A549 (cell line): ENCODE measurements at regions not wholly inside any gene's neighbourhood (a gene's known extent, or its start where the extent isn't known, plus 50 kb on each side); places are given as distances from the start of the nearest gene placed in this dataset.

Source experiments
- ATAC-seq, 2 experiments: fragments of 200-7000 bp in 1 of 2; fragments of >200 bp in 1 of 2; cut with Nextera tagmentation in 1 of 2; cut with Tn5 transposase in 1 of 2; 3 replicates each; pipeline versions ENCODE4 v1.8.0 to v1.9.1; 2018 to 2020; ENCODE audit warnings: mild to moderate bottlenecking in 1 of 2, moderate library complexity in 1 of 2
- CTCF ChIA-PET: fragments of 300-600 bp; sonication (Branson Sonifier 250); formaldehyde crosslinking; extraction: SDS; loops from one replicate; lab custom pipeline; 2021; ENCODE audit warnings: antibody characterized with exemption, inconsistent platforms; lab: Yijun Ruan, JAX
- POLR2A ChIA-PET: fragments of 350-600 bp; formaldehyde crosslinking; extraction: SDS; loops from one replicate; lab custom pipeline; 2021; ENCODE audit warnings: antibody characterized with exemption, inconsistent platforms; lab: Yijun Ruan, JAX
- DNase-seq, 2 experiments: peaks; one replicate each; pipeline versions ENCODE4 v3.0.0 to v3.0.0-alpha.2; 2011 to 2016; ENCODE audit warnings: low read depth in 1 of 2, low spot score in 1 of 2
- FAIRE-seq: peaks from 2 replicates; lab custom pipeline; 2011; peaks lifted over from hg19 to GRCh38; lab: Jason Lieb, UNC
- H3K27ac ChIP-seq, 2 experiments: fragments of >200 bp; sonication (Bioruptor Twin); formaldehyde crosslinking; 3 replicates each; pipeline ENCODE4 v1.5.1; 2016 to 2017
- H3K4me1 ChIP-seq: fragments of >200 bp; sonication (Bioruptor Twin); formaldehyde crosslinking; 3 replicates; pipeline ENCODE4 v1.6.1; 2016
- H3K4me2 ChIP-seq: fragments of >200 bp; sonication (Bioruptor Twin); formaldehyde crosslinking; 3 replicates; pipeline ENCODE4 v1.6.1; 2016
- H3K4me3 ChIP-seq: fragments of >200 bp; sonication (Bioruptor Twin); formaldehyde crosslinking; 3 replicates; pipeline ENCODE4 v1.5.1; 2016
- H3K9me3 ChIP-seq: fragments of >200 bp; sonication (Bioruptor Twin); formaldehyde crosslinking; 3 replicates; pipeline ENCODE4 v1.6.1; 2016
- CEBPB ChIP-seq, 2 experiments: fragments of >200 bp in 1 of 2; sonication (Bioruptor Twin) in 1 of 2; formaldehyde crosslinking in 1 of 2; IDR thresholded peaks; 2 replicates each; pipeline ENCODE4 v1.6.1; 2012 to 2016
- CTCF ChIP-seq: fragments of >200 bp; sonication (Bioruptor Twin); formaldehyde crosslinking; IDR thresholded peaks from 3 replicates; pipeline ENCODE4 v1.5.1; 2016
- ELK1 ChIP-seq: fragments of 150-350 bp; IDR thresholded peaks from 2 replicates; pipeline ENCODE4 v1.6.1; 2014; ENCODE audit warnings: low read depth, mild to moderate bottlenecking, low read length
- ESRRA ChIP-seq: fragments of 150-350 bp; IDR thresholded peaks from 2 replicates; pipeline ENCODE4 v1.6.1; 2014; ENCODE audit warnings: mild to moderate bottlenecking, low read length, borderline replicate concordance
- FOSL2 ChIP-seq, 2 experiments: fragments of 450-650 bp in 1 of 2; fragments of >200 bp in 1 of 2; sonication (Bioruptor Twin) in 1 of 2; formaldehyde crosslinking; IDR thresholded peaks; 2 replicates each; pipeline versions ENCODE4 v1.5.0 to v1.6.1; 2016 to 2020; ENCODE audit warnings: mild to moderate bottlenecking in 1 of 2, moderate library complexity in 1 of 2
- FOXS1 ChIP-seq: fragments of 250-450 bp; sonication (Bioruptor Pico); IDR thresholded peaks from 2 replicates; pipeline ENCODE4 v1.5.0; 2020; ENCODE audit warnings: mild to moderate bottlenecking, moderate library complexity
- GATA3 ChIP-seq: IDR thresholded peaks from 2 replicates; pipeline ENCODE4 v1.6.1; 2012; ENCODE audit warnings: borderline replicate concordance
- HES2 ChIP-seq: fragments of >200 bp; sonication (Bioruptor Twin); formaldehyde crosslinking; IDR thresholded peaks from 2 replicates; pipeline ENCODE4 v1.6.1; 2016
- HMGXB4 ChIP-seq: fragments of 250-450 bp; sonication (Bioruptor Pico); IDR thresholded peaks from 2 replicates; pipeline ENCODE4 v1.5.0; 2021; ENCODE audit warnings: mild to moderate bottlenecking, moderate library complexity, borderline replicate concordance
- HOXA7 ChIP-seq: fragments of 250-450 bp; sonication (Bioruptor Pico); IDR thresholded peaks from 2 replicates; pipeline ENCODE4 v1.5.0; 2020; ENCODE audit warnings: mild to moderate bottlenecking, moderate library complexity
- MAX ChIP-seq: IDR thresholded peaks from 2 replicates; pipeline ENCODE4 v1.6.1; 2012
- MAZ ChIP-seq: fragments of 150-350 bp; IDR thresholded peaks from 2 replicates; pipeline ENCODE4 v1.6.1; 2014; ENCODE audit warnings: antibody characterized with exemption, low read depth, low read length, borderline replicate concordance
- NPAS2 ChIP-seq: fragments of 250-450 bp; sonication (Bioruptor Pico); IDR thresholded peaks from 2 replicates; pipeline ENCODE4 v1.8.0; 2022; ENCODE audit warnings: mild to moderate bottlenecking, moderate library complexity, borderline replicate concordance
- NR3C1 ChIP-seq: fragments of >200 bp; sonication (Bioruptor Twin); formaldehyde crosslinking; IDR thresholded peaks from 3 replicates; pipeline ENCODE4 v1.6.1; 2017
- POLR2A ChIP-seq: IDR thresholded peaks from 2 replicates; pipeline ENCODE4 v1.6.1; 2012; ENCODE audit warnings: mild to moderate bottlenecking, low read length
- RCOR1 ChIP-seq: fragments of 150-350 bp; IDR thresholded peaks from 2 replicates; pipeline ENCODE4 v1.6.1; 2014; ENCODE audit warnings: antibody characterized with exemption, low read length, low read depth
- REST ChIP-seq: fragments of 200-600 bp; sonication (generic); IDR thresholded peaks from 2 replicates; pipeline ENCODE4 v1.6.1; 2016; ENCODE audit warnings: antibody characterized with exemption, mild to moderate bottlenecking, moderate library complexity
- ZFP36 ChIP-seq: fragments of 450-650 bp; IDR thresholded peaks from 2 replicates; pipeline ENCODE4 v1.6.1; 2014; ENCODE audit warnings: borderline replicate concordance; ENCODE audit not compliant: partially characterized antibody
- ZSCAN20 ChIP-seq: fragments of 250-450 bp; sonication (Bioruptor Pico); IDR thresholded peaks from 2 replicates; pipeline ENCODE4 v1.8.0; 2022; ENCODE audit warnings: mild to moderate bottlenecking, moderate library complexity
- WGBS: methylation state at CpG from one replicate; pipeline ENCODE4 v1.1.6; 2017; ENCODE audit errors: missing lambda C conversion rate; 5-methylcytosine and 5-hydroxymethylcytosine counted together

GRCh38 chr9:19555214-19555613 is 146.4 kb downstream of the ACER2 start:
- POLR2A ChIA-PET = no interaction called here
- CTCF ChIA-PET = interaction anchor here (0.5 to 0.9 kb wide), 2 partner anchors 47 to 104 kb away, joined by 3 to 4 read pairs; no protein-coding TSS in a partner anchor
- WGBS = 15% methylated on average over 4 of the region's 4 CpGs
- no peaks in the 10 kb centered on the region for H3K9me3 ChIP-seq
- H3K4me1 ChIP-seq = no peaks in the 10 kb centered on the region
- H3K4me2 ChIP-seq = no peak overlapping the region
- no peak for TF ChIP-seq HMGXB4 (CRISPR knock-in tag)
- TF ChIP-seq CEBPB (IDR thresholded peaks at IDR 0.05) = no peak
- no peak for TF ChIP-seq MAZ
- no peak for TF ChIP-seq FOXS1 (CRISPR knock-in tag)
- TF ChIP-seq REST = no peak
- TF ChIP-seq NR3C1 = no peak
- TF ChIP-seq RCOR1 = no peak
- no peak for TF ChIP-seq HES2
- no peak for TF ChIP-seq ESRRA
- no peak for TF ChIP-seq GATA3
- no peak for TF ChIP-seq MAX
- no peak for TF ChIP-seq NPAS2 (CRISPR knock-in tag)
- TF ChIP-seq HOXA7 (CRISPR knock-in tag) = no peak
- no peak for TF ChIP-seq POLR2A
- TF ChIP-seq ELK1 = no peak
- no peak for TF ChIP-seq ZFP36
- TF ChIP-seq CTCF = no peak
- TF ChIP-seq FOSL2 (IDR thresholded peaks at IDR 0.05) = no peak
- no peak for TF ChIP-seq FOSL2 (CRISPR knock-in tag; IDR thresholded peaks at IDR 0.05)
- no peak for TF ChIP-seq ZSCAN20 (CRISPR knock-in tag)
- FAIRE-seq = no peak
- H3K4me3 ChIP-seq = no peak overlapping the region
- DNase-seq = no peak
- H3K27ac ChIP-seq = no peak overlapping the region
- ATAC-seq = no peak
